Hippocampal formation (tissue), 2 donors: ENCODE measurements at regions not wholly inside any gene's neighbourhood (a gene's known extent, or its start where the extent isn't known, plus 50 kb on each side); places are given as distances from the start of the nearest gene placed in this dataset.
A peak's percentile ranks its signal among the peaks of the same experiment; 100 is the strongest.

ENCODE experiments used
- DNase-seq, 2 donors: peaks; one replicate each; lab custom pipeline; 2025; lab: John Stamatoyannopoulos, UW

DNA sequence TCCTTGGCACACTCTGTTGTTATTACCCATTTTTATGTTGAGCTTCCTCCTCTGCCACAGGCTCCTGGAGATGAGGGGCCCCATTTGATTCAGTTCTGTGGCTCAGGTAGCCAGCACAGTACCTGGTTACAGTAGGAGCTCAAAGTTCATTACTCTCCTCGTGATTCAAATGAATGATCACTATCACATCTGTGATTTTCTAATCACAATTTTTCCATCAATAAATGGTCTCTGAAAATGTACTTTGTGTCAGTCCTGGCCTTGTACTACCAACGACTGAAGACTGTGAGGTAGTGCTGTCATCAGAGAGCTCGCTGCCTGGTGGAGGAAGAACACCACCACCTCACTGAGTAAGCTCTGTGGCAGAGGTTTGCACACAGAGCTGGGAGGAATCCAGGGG, 106.8 kb upstream of the JUN start:
- no peak for DNase-seq

DNA sequence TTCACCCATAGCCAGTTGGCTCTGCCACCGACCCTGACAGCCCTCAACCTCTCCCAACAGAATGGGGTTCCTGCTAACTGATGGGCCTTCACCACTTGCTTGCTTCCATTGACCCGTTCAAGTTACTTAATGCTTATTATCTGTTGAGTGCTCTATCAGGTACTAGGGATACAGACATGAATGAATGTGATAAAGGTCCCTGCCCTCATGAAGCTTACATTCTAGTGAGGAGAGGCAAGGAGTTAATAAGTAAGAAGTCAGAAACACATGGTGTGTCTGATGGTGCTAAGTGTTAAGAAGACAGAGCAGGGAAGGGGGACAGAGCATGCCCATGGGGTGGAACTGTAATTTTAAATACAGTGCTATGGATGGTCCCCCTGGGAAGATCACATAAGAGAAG, 107.5 kb upstream of the JUN start:
- DNase-seq: no peak

DNA sequence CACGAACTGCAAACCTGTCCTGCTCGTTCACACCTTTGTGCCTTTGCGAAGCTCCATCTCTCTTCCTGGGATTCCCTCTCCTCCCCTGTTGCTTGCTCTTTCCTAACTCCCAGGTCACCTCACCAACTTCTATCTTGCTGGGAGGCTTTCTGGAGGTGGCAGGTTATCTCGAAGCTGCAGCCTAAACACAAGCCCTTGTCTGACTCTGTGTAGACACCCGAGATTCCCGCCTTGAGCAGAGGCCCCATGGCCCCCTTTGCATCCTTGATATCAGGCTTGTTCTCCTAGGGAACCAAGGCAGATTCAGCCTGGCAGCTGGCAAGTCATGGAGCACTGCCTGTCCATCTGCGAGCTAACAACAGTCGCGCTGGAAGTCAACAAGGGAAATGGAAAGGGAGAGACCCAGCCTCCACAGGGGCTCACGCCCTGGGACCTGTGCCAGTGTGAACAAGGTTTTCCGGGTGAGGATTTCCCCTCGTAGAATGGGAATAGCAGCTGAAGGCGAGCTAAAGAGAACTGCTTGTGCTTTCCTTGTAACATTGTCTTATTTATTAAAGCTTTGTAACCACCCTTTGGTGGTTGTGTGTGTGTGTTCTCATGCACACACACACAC, 109.5 kb upstream of the JUN start:
- DNase-seq: no peak

DNA sequence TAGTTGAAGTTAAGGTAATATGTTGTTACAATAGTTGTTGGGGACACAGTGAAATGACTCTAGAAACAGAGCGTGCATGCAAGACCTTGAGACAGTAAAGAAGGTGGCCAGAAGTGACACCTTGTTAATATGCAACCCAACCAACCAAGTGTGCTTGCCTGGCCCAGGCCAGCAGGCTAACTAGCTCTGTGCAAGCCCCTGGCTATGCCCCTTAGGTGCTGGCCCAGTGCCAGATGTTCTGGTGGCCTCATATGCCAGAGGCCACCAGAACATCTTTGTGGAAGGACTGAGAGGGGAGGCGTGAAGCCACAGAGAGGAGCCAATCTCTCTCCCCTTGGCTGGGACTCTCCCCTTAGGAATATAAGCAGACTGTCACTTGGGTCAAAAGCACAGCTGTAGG, 111.2 kb upstream of the JUN start:
- DNase-seq: no peak

DNA sequence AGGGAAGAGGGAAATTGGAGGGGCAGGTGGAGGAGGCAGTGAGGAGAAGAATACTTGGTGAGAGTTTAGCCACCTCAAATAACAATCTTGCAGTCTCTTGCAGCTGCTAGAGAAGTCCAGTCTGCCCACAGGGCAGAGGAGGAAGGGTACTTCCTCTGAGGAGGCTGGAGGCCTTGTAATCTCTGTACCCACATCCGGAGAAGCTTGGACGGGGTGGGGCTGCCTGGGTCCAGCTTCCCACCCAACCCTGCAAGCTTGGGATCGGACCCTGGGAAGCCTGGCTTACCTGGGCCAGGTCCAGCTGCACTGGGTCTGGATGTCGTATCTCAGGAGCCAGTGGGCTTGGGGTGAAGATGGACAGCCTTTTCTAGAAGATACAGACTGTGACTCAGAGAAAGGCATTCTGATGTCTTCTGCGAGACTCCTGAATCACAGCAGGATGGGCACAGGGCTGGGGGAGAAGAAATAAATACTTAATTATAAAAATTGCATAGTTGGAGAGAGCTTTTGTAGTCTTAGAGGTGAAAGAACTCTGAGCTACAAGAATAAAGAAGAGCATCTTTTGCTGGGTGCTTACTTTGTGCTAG, 111.8 kb upstream of the JUN start:
- DNase-seq: peak in 1 of 2 donors; percentile 15

DNA sequence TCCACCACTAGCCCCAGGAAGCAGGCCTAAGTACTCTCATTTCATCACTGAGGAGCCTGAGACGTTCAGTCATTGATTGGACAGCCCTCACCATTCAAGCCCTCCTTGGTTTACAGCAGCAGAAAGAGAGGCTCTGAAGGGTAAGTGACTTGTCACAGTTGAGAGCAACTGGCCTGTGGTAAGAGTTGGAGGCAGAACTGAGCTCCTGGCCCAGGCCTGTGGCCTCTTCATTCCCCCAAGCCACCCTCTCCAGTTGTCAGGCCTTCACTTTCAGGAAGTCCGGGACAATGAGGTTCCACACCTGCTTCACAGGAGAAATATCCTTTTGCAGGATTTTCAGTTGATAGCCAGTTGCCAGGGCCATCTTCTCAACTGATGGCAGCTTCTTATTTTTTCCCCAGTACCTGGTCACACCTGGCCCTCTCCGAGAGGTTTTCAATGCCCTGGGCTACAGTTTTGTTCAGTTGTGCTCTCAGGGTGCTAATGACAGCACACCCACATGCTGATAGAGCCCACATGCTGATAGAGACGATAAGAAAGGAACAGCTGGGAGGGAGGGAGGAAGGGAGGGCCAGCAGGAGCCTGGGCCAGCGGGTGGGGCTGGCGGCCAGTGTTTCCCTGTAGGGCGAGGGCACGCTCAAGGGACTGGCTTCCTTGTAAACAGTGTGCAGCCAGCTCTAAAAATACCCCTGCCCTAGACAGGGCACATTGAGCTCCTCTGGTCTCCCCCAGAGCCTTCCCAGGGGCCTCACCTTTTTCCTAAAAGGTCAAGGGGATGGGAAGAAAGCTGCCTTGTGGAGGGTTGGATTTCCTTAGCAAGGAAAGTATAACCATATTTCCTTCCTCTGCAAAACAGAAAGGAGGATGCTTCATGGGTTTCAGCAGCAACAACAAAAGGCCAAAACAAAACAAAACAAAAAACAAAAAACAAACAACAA, 112.7 kb upstream of the JUN start:
- peak in 1 of 2 donors; percentile 36 for DNase-seq

DNA sequence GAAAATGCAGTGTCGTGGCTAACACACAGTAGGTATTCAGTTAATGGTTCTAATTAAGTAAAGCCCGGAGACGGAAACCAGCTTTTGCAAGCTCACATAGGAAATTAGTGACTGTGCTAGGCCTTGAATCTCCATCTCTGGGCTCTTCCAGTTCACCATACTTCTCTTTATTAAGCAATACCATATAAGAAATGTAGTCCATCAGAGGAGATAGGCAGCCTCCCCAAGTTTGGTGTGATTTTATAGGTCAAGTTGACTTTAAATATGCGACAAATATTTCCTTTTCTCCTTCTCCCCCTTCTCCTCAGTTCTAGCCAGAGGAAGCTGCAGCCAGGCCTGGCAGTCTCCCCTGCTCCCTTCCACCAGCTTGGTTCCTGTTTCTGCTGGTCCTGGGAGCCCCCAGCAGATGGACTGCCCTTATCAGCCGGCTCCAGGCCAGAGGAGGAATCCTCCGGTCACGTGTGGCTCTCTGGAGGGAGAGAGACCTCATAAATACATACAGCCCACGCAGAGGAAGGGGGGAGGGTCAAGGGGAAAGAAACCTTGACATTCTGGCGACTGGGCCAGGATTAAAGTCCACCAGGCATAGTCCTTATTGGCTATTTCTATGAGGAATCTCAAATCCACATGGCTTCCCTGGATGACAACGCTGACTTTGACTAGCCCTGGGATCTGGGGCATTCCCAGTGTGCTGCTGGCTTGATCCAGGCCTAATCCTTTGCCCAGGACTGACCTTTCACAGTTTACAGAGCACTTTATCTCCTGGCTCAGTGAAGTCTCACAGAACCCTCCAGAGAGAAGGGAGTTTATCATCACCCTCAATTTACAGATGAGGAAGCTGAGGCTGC, 115.1 kb upstream of the JUN start:
- no peak for DNase-seq

DNA sequence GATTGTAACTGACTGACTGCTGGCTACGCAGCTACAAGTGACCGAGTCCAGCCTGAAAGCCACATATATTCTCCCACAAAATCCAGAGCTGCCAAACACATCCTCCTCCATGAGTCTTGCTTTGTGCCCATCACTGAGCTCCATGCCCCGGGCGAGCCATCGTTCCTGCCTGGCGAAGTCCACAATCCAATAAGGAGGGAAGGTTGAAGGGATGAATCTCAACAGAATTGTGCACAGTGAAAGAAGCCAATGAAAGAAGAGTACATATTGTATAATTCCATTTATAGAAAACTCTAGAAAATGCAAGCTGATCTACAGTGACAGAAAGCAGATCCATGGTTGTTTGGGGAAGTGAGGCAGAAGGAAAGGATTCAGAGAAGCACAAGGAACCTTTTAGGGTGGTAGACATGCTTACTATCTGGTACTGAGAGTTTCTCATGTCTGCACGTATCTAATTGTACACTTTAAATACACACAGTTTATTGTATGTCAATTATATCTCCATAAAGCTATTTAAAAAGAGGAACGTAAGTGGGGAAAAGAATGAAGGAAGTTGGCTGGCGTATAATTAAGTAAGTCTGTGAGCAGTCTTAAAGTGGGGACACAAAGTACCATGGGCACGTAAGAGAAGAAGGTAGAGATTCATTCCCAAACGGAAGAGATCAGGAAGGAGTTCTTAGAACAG, 115.9 kb upstream of the JUN start:
- DNase-seq: no peak

DNA sequence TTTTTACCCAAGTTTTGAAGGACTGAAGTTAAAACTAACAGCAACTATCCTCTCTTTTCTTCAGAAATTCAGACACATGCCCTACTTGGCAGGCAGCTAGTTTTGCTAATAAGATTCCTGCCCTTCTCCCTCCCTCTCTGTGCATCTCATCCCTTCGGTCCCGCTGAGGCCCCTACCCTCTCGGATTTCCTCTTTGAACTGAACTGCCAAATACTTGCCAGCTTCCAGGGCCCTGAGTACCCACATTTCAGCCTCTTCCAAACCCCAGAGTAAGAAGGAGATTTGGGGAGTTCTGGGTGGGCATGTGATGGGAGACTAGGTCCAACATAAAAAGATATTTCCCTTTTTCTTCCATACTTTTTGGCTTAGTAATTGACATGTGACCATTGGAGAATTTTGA, 116.5 kb upstream of the JUN start:
- no peak for DNase-seq

DNA sequence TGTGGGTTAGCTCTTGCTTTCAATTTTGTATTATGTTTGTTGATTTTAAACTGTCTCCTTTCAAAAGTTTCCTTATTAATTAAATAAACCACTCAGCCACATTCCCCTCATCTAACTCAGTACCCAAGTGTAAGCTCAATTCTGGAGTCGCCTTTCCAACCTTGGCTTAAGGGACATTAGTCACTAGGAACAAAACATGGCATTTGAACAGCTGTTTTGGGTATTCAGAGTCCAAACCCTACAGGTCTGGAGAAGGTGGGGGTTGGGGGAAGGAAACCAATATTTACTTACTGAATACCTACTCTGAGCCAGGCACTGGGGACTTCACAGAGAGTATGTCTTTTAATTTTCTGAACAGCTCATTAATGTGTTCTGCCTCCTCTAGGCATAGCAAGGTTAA, 117.2 kb upstream of the JUN start:
- no peak for DNase-seq

DNA sequence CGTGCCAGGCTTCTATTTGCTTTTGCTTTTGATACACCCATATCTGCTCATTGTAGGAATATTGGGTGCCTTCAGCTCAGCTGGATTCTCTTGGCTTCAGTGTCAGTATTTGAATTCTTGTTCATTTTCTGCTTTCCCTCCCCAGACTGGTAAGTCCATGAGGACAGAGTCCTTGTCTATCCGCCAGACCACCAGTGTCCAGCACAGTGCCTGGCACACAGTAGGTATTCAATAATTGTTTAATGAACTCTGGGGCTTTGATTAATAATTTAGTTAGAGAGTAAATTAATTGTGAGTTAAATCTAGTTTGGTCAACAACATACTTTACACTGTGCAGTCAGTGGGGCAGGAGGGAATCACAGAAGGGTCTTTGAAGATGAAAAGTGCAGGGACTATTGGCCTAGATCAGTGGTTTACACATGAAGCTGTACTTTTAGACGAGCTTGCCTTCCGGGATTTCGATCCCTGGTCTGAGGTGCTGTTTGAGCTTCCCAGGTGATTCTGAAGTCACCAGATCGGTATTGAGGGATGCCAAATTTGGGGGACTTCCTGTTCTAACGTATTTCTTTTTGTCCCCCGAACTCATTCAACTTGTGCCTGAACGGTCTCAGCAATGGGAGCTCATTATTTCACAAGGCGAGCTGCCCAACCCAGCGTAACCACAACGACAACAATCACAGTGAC, 119.1 kb upstream of the JUN start:
- DNase-seq: no peak

DNA sequence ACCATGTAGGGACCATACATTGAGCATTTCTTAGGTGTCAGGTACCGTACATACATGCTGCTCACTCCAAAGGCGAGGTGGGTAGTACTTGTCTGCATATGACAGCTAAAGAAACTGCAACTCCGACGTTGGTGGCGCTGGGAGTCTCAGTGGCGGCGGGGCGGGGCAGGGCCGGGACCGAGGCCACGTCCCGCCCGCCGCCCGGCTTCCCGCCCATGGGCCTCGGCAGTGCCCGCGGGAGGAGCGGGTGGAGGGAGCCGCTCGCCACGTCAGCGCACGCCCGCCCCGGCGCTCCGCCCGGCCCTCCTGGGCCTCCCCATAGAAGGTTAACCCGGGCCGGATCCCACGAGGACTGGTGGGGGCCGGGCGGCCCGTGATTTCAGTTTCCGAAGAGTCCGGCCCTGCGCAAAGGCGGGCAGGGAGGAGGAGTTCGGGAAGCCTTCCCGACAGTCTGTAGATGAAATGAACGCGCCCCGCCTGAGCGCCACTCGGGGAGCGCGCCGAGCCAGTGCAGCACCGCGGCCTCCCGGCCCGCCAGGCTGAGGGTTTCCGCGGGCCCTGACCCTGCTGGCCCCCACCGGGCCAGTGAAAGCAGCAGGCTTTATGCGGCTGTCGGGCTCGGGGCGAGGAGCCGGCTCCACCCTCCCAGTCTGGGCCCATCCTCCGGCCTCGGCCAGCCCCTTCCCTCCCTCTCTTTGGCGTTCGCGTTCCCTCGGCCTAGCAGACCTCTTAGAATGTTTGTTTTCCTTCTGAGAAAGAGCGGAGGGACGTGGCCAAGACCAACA, 119.9 kb upstream of the JUN start:
- DNase-seq: peak; percentile 82 to 83

DNA sequence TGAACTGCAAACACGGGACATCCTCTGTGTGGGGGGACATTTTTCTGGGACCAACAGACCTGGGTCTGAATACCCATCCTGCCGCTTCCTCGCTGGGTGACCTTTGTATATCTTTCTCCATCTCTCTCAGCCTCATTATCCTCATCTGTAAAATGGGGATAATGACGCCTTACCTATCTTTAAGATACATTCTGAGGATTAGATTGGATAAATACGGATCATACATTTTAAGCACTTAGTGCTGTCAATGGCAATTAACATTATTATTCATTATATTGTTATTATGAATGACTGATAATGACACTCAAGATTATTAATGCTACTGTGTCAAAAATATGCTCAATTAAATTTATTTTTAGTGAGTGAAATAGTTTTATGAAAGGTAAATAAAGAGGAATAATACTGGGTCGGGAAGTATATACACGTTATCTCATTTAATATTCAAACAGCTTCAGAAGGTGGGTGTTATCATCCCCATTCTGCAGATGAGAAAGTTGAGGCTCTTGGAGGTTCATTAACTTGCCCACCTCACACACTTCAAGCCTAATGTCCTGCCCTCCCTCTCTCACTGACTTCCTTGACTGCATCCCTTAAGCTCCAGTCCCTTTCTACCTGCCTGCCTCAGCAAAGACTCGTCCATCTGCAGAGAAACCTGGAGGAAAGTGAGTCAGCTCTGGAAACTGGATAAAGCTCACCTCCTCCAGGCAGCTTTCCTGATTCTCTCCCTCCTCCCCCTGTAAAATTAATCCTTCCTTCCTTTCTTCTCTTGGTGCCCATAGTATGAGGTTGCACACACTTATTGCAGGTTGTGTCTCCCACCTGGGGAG, 120.7 kb upstream of the JUN start:
- DNase-seq: no peak

DNA sequence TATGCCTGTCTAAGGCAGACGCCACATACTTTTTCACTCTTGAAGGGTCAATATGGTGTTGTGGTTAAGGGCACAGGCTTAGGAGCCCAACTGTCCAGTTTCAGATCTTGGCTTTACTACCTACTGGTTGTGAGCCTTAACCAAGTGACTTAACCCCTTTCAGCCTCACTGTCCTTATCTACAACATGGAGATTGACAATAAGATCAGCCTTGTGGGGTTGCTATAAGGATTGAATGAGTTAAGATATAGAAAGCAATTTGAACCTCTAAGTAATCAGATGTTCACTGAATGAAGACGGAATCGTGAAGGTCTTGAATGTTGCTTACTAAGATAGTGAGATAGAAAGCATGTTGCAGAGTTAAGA, 121.3 kb upstream of the JUN start:
- DNase-seq: no peak

DNA sequence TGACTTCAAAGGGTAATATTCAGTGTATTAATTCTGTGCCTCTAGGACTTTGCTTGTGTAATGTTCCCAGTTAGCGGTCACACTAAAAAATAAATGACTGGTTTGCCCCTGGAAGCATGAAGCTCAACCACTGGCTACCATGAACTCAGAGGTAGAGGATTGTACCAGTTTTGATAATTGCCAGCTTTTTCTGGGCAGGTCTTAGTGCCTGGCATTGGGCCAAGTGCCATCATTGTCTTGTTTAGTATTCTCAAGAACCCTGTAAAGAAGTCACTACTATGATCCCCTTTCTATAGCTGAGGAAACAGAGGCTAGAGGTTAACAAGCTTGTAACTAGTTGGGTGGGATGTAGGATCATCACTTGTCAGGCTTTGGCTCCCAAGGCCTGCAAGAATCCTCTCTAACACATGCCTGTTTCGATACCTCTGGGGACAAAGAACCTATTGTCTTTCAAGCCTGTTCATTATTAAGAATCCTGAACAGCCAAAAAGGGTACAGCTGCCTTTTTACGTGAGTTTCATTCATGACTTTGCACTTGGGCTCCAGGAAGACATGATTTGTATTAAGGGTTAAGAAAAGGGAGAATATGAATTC, 121.9 kb upstream of the JUN start:
- DNase-seq: no peak

DNA sequence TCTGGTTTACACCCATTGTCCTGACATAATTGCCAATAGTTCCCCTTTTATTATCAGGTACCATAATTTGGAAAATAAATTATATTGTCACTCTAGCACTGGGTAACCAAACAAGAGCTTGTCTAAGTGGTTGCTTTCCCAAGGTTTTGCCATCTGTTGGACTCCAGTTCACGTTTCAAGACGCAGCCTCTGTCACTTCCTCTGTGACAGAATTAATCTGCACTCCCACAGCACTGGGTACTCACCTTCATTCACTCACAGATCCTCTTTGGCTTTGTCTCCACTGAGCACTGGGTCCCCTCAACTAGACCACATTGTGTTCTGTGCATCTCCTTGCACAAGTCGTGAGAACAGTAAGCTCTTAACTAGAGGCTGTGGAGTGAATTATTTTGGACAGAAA, 123.6 kb upstream of the JUN start:
- no peak for DNase-seq

DNA sequence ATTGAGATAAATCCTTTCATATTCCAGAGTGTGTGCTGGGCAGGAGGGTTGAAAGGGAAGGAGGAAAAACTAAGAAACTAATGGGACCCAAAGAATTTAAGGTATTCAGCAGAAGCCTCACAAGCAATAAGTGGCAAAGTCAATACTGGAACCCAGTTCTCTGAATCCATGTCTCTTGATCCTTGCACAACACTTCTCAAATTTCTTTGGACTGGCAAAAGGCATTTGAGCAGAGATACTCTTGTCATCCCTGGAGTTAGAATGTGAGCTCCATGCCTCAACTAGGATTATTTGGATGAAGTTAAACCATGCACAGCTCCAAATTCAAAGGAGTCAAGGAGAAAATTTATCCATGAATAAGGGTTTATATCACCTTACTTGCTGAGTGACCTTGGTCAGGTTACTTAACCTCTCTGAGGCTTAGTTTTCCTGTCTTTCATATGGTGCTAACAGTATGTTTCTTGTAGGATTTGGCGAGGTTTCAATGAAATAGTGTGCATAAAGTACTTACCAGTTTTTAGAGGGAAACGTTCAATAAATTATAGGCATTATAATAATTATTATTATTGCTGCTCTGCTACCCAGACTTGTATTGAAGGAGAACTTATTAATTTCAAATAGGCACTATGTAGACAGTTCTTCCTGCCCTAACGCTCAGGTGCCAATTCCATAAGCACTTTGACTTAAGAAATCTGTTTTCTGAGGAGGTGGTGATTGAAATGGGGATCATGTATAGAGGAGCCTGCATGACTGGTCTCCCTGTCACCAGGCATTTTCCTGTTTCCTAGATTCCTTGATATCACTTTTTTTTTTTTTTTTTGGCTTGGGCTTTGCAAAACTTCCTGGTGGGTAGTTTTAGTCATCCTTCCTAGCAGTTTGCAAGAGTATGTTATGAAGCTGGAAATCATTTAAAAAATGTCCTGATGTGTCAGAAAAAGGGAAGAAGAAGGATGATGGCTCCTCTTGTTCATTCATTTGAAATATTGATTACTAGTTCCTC, 125.0 kb upstream of the JUN start:
- no peak for DNase-seq
